ENCODE measurements at regions not wholly inside any gene's neighbourhood (a gene's known extent, or its start where the extent isn't known, plus 50 kb on each side); places are given as distances from the start of the nearest gene placed in this dataset.

DNA sequence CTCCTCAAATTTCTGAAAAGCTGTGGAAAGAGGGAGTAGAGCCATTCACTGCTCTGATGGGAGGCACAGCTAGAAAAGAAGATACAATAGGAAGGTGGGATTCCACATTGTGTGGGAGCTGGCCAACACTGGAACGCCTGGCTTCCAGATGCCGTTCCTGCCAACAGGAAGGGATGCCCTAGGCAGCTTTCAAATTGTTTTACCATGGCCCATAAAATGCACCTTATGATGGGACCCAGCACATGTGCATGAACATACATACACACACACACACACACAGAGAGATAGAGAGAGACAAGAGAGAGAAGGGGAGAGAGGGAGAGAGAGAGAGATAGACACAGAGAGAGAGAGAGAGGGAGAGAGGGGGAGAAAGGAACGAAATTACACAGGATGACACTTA lies 86.1 kb upstream of the BZW1 start:
- no peak for DNase-seq (ENCODE audit: extremely low read depth, low read depth)
- no peak for TF ChIP-seq CTCF (IDR thresholded peaks at IDR 0.05; ENCODE audit: low read depth, low read length, missing control alignments)
- H3K4me3 ChIP-seq (replicated peaks; ENCODE audit: low read depth, low read length), result no peak overlapping the region

DNA sequence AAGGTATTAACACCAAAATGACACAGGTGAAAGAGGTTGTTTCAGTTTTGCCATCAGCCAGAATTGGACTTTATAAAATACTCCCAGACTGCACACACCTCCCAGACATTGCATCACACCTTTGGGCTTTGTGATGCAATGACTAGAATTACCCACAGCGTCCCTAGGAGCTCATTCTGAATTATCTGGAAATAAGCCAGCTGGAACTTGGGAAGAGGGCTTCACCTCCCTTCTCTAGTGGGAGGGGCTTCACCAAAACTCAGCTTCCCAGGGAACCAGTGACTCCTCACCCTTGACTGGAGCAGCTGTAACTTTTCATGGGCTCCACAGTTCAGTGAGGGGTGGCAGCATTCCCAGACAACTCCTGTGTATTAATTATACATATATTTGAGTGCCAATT lies 83.1 kb upstream of the BZW1 start:
- TF ChIP-seq CTCF (IDR thresholded peaks at IDR 0.05; ENCODE audit: low read depth, low read length, missing control alignments), result no peak
- no peak overlapping the region for H3K4me3 ChIP-seq (replicated peaks; ENCODE audit: low read depth, low read length)
- DNase-seq (ENCODE audit: extremely low read depth, low read depth), result no peak

- no peak for DNase-seq (ENCODE audit: extremely low read depth, low read depth)
- TF ChIP-seq CTCF (IDR thresholded peaks at IDR 0.05; ENCODE audit: low read depth, low read length, missing control alignments), result no peak
- H3K4me3 ChIP-seq (replicated peaks; ENCODE audit: low read depth, low read length), result no peak overlapping the region
Measured at GRCh38 chr2:200730302-200730701, 81.4 kb upstream of the BZW1 start.

DNA sequence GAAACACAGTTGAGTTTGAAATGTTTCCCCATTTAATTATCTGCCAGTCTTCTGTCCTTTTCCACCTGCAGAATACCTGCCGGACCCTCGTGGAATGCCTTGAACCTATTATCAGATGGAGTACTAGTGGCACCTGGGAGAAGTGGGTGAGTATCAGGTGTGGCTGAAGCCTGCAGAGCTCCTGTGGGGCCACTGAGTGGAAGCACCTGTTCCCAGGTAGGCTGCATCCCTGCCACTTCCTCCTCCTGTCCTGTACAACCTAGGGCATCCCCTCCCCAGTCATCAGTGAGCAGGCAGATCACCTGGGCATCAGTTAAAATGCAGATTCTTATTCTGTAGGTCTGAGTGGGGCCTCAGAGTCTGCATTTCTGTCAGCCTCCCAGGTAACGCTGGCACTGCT lies 80.8 kb upstream of the BZW1 start:
- no peak for TF ChIP-seq CTCF (IDR thresholded peaks at IDR 0.05; ENCODE audit: low read depth, low read length, missing control alignments)
- DNase-seq (ENCODE audit: extremely low read depth, low read depth), result no peak
- H3K4me3 ChIP-seq (replicated peaks; ENCODE audit: low read depth, low read length), result no peak overlapping the region

DNA sequence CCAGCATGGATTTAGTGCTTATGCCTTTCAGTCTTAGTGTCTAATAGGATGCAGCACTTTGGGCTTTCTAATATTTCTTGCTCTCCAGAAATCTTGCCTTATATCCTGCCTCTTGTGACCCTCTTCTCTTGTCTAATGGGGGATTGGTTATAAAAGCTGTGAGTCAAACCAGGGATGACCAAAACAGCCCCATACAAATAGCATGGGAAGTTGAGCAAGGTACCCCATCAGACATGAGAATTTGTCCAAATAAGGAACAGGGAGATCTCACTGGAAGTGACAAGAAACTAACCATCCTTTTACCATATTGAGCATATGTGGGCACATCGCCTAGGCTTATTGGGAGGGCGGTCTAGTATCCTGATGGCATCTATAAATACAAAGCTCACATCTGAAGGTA lies 78.8 kb upstream of the BZW1 start:
- no peak for TF ChIP-seq CTCF (IDR thresholded peaks at IDR 0.05; ENCODE audit: low read depth, low read length, missing control alignments)
- no peak for DNase-seq (ENCODE audit: extremely low read depth, low read depth)
- no peak overlapping the region for H3K4me3 ChIP-seq (replicated peaks; ENCODE audit: low read depth, low read length)

- no peak for TF ChIP-seq CTCF (IDR thresholded peaks at IDR 0.05; ENCODE audit: low read depth, low read length, missing control alignments)
- H3K4me3 ChIP-seq (replicated peaks; ENCODE audit: low read depth, low read length), result no peak overlapping the region
- DNase-seq (ENCODE audit: extremely low read depth, low read depth), result no peak
Measured at GRCh38 chr2:200733713-200734198, 78.0 kb upstream of the BZW1 start.

- DNase-seq (ENCODE audit: extremely low read depth, low read depth), result no peak
- H3K4me3 ChIP-seq (replicated peaks; ENCODE audit: low read depth, low read length), result no peak overlapping the region
- TF ChIP-seq CTCF (IDR thresholded peaks at IDR 0.05; ENCODE audit: low read depth, low read length, missing control alignments), result no peak
Measured at GRCh38 chr2:200735061-200735460, 76.6 kb upstream of the BZW1 start.

Measured in HFF-Myc (cell line).